Natural killer cell (primary cell): ENCODE measurements at regions not wholly inside any gene's neighbourhood (a gene's known extent, or its start where the extent isn't known, plus 50 kb on each side); places are given as distances from the start of the nearest gene placed in this dataset.

Experiments used
- ATAC-seq, 3 donors: fragments of 150-1000 bp in 2 of 3; fragments of 200-7000 bp in 1 of 3; cut with Tn5 transposase; 1 replicate in 1 of 3; 2 replicates in 2 of 3; pipeline ENCODE4 v1.10.0; 2021; ENCODE audit warnings: mild to moderate bottlenecking in 2 of 3, moderate library complexity in 2 of 3
- DNase-seq, 2 donors: peaks; one replicate each; pipeline versions ENCODE4 v3.0.0 to v3.0.0-alpha.2; 2013 to 2021; ENCODE audit warnings: mixed read lengths in 1 of 2
- H3K27ac ChIP-seq: one replicate; pipeline ENCODE4 v1.5.1; 2013; ENCODE audit warnings: mild to moderate bottlenecking, low read length
- H3K27me3 ChIP-seq: one replicate; pipeline ENCODE4 v1.6.1; 2013; ENCODE audit warnings: low read length; ENCODE audit not compliant: control insufficient read depth, insufficient read depth
- H3K36me3 ChIP-seq: one replicate; pipeline ENCODE4 v1.6.1; 2013; ENCODE audit warnings: low read length; ENCODE audit not compliant: control insufficient read depth, insufficient read depth
- H3K4me1 ChIP-seq: one replicate; pipeline ENCODE4 v1.6.1; 2013; ENCODE audit warnings: low read length; ENCODE audit not compliant: control insufficient read depth, insufficient read depth
- H3K4me3 ChIP-seq: one replicate; pipeline ENCODE4 v1.5.1; 2013; ENCODE audit warnings: low read length
- H3K9me3 ChIP-seq: one replicate; pipeline ENCODE4 v1.6.1; 2013; ENCODE audit warnings: low read length; ENCODE audit not compliant: control insufficient read depth, insufficient read depth
- H3K27ac Mint-ChIP-seq, 2 donors: one replicate each; pipeline ENCODE4 v1.8.0; 2022; ENCODE audit warnings: mild to moderate bottlenecking in 2 of 2, mixed read lengths in 2 of 2, moderate library complexity in 1 of 2
- H3K27me3 Mint-ChIP-seq, 2 donors: one replicate each; pipeline ENCODE4 v1.8.0; 2022; ENCODE audit warnings: low read depth in 2 of 2, mixed read lengths in 2 of 2
- H3K36me3 Mint-ChIP-seq: one replicate; pipeline ENCODE4 v1.8.0; 2022; ENCODE audit warnings: mixed read lengths
- H3K4me1 Mint-ChIP-seq, 2 donors: one replicate each; pipeline ENCODE4 v1.8.0; 2022; ENCODE audit warnings: mixed read lengths in 2 of 2
- H3K4me3 Mint-ChIP-seq: one replicate; pipeline ENCODE4 v1.8.0; 2022; ENCODE audit warnings: mild to moderate bottlenecking, moderate library complexity, mixed read lengths
- H3K9me3 Mint-ChIP-seq, 2 donors: one replicate each; pipeline ENCODE4 v1.8.0; 2022; ENCODE audit warnings: mixed read lengths in 2 of 2
- CTCF ChIP-seq: fragments of 200-600 bp; IDR thresholded peaks from one replicate; pipeline ENCODE4 v1.8.0; 2022; ENCODE audit warnings: antibody characterized with exemption
- WGBS: methylation state at CpG from one replicate; pipeline ENCODE4 v1.1.7; 2013; ENCODE audit warnings: missing lambda C conversion rate; ENCODE audit not compliant: insufficient coverage; 5-methylcytosine and 5-hydroxymethylcytosine counted together
- intact Hi-C: fragments of 100-400 bp; cut with micrococcal nuclease; formaldehyde crosslinking; loops from one replicate; pipeline ENCODE4 v1.14.2; 2022

GRCh38 chr4:149897783-149898182, 82.1 kb upstream of the IQCM start:
- DNase-seq (no peak), ATAC-seq (no peak)
- intact Hi-C loops: no loop called here
- no peaks in the 10 kb centered on the region for H3K4me1 ChIP-seq
- no peaks in the 10 kb centered on the region for H3K36me3 ChIP-seq
- no peak overlapping the region for H3K27ac Mint-ChIP-seq
- no peaks in the 10 kb centered on the region for H3K9me3 ChIP-seq
- no peaks in the 10 kb centered on the region for H3K4me1 Mint-ChIP-seq
- H3K27ac ChIP-seq: no peak overlapping the region
- TF ChIP-seq CTCF: no peak
- H3K27me3 Mint-ChIP-seq: peaks cover 0 to under 1% of the 10 kb centered on the region in 2 donors
- no peak overlapping the region for H3K4me3 Mint-ChIP-seq
- H3K4me3 ChIP-seq: no peak overlapping the region
- peaks cover 0 to 1% of the 10 kb centered on the region in 2 donors for H3K9me3 Mint-ChIP-seq
- no peaks in the 10 kb centered on the region for H3K27me3 ChIP-seq
- H3K36me3 Mint-ChIP-seq: no peaks in the 10 kb centered on the region

GRCh38 chr4:149901128-149901527, 85.5 kb upstream of the IQCM start:
- Mint-ChIP-seq H3K4me3 (no peak overlapping the region), H3K9me3 (peaks cover 2% of the 10 kb centered on the region in 2 donors), H3K27ac (no peak overlapping the region), H3K27me3 (peaks cover 0 to 2% of the 10 kb centered on the region in 2 donors), H3K4me1 (no peaks in the 10 kb centered on the region), H3K36me3 (no peaks in the 10 kb centered on the region)
- Histone ChIP-seq H3K4me1 (no peaks in the 10 kb centered on the region), H3K27ac (no peak overlapping the region), H3K27me3 (no peaks in the 10 kb centered on the region), H3K4me3 (no peak overlapping the region), H3K9me3 (no peaks in the 10 kb centered on the region), H3K36me3 (no peaks in the 10 kb centered on the region)
- ATAC-seq: no peak
- TF ChIP-seq CTCF: no peak
- no peak for DNase-seq
- WGBS: 90% methylated on average over 2 of the region's 5 CpGs
- intact Hi-C loops: no loop called here

- 0% methylated on average over 1 of the region's 2 CpGs for WGBS
- DNase-seq (no peak), ATAC-seq (no peak)
- Histone ChIP-seq H3K9me3 (no peaks in the 10 kb centered on the region), H3K4me3 (no peak overlapping the region), H3K36me3 (no peaks in the 10 kb centered on the region), H3K4me1 (no peaks in the 10 kb centered on the region), H3K27me3 (no peaks in the 10 kb centered on the region), H3K27ac (no peak overlapping the region)
- TF ChIP-seq CTCF: no peak
- Mint-ChIP-seq H3K9me3 (peaks cover 2% of the 10 kb centered on the region in 2 donors), H3K27me3 (peaks cover 0 to 2% of the 10 kb centered on the region in 2 donors), H3K27ac (no peak overlapping the region), H3K36me3 (no peaks in the 10 kb centered on the region), H3K4me1 (no peaks in the 10 kb centered on the region), H3K4me3 (no peak overlapping the region)
- intact Hi-C loops: no loop called here
Measured at GRCh38 chr4:149902242-149902641, 86.6 kb upstream of the IQCM start.

GRCh38 chr4:149910177-149910576, 94.5 kb upstream of the IQCM start:
- no peaks in the 10 kb centered on the region for H3K27me3 ChIP-seq
- H3K27ac ChIP-seq: no peak overlapping the region
- no peaks in the 10 kb centered on the region for H3K4me1 ChIP-seq
- no peak for ATAC-seq
- Mint-ChIP-seq H3K4me1 (no peaks in the 10 kb centered on the region), H3K27me3 (no peaks in the 10 kb centered on the region), H3K9me3 (peaks cover 2 to 3% of the 10 kb centered on the region in 2 donors), H3K36me3 (no peaks in the 10 kb centered on the region), H3K27ac (no peak overlapping the region), H3K4me3 (no peak overlapping the region)
- no peak for DNase-seq
- no peaks in the 10 kb centered on the region for H3K9me3 ChIP-seq
- H3K36me3 ChIP-seq: no peaks in the 10 kb centered on the region
- TF ChIP-seq CTCF: no peak
- 89% methylated on average over 3 of the region's 3 CpGs for WGBS
- intact Hi-C loops: no loop called here
- H3K4me3 ChIP-seq: no peak overlapping the region
